Activated T-helper 17 cell treated with anti-CD3 and anti-CD28 coated beads, Interleukin-2, amount 50 U/mL, for 72 hours (primary cell): ENCODE measurements at regions not wholly inside any gene's neighbourhood (a gene's known extent, or its start where the extent isn't known, plus 50 kb on each side); places are given as distances from the start of the nearest gene placed in this dataset.

Experiments used
- ATAC-seq: fragments of 150-1000 bp; cut with Tn5 transposase; replicated peaks from 2 replicates; pipeline ENCODE4 v1.10.0; 2021; ENCODE audit warnings: mild to moderate bottlenecking, moderate library complexity
- H3K27ac Mint-ChIP-seq: one replicate; pipeline ENCODE4 v1.8.0; 2022; ENCODE audit warnings: mixed read lengths
- H3K27me3 Mint-ChIP-seq: one replicate; pipeline ENCODE4 v1.8.0; 2022; ENCODE audit warnings: mixed read lengths
- H3K36me3 Mint-ChIP-seq: one replicate; pipeline ENCODE4 v1.8.0; 2022; ENCODE audit warnings: low read depth, mild to moderate bottlenecking, mixed read lengths
- H3K4me1 Mint-ChIP-seq: one replicate; pipeline ENCODE4 v1.8.0; 2022; ENCODE audit warnings: mixed read lengths
- H3K4me3 Mint-ChIP-seq: one replicate; pipeline ENCODE4 v1.8.0; 2022; ENCODE audit warnings: mild to moderate bottlenecking, mixed read lengths
- H3K9me3 Mint-ChIP-seq: one replicate; pipeline ENCODE4 v1.8.0; 2022; ENCODE audit warnings: mixed read lengths

DNA sequence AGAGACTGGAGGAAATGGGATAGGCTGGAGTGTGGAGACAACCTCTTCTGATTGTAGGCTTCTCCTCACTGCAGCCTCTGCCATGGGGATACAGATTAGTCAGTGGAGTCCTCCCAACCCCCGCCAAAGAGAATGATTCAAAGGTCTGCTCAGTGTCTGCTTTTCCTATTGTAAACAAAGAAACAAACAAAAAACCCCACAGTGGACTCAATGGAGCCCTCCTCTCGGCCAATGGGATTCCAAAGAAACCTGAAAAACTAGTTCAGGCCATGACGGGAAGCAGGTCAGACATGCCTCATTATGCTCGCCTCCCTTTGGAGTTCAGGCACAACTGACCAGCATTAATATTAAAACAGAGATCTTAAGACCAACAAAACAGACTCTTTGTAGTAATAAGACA is 85.8 kb downstream of the SEC61B start:
- H3K4me3 Mint-ChIP-seq: no peak overlapping the region
- H3K36me3 Mint-ChIP-seq: no peaks in the 10 kb centered on the region
- no peak overlapping the region for H3K27ac Mint-ChIP-seq
- no peaks in the 10 kb centered on the region for H3K4me1 Mint-ChIP-seq
- peaks cover 7% of the 10 kb centered on the region for H3K27me3 Mint-ChIP-seq
- ATAC-seq: no peak
- no peaks in the 10 kb centered on the region for H3K9me3 Mint-ChIP-seq

DNA sequence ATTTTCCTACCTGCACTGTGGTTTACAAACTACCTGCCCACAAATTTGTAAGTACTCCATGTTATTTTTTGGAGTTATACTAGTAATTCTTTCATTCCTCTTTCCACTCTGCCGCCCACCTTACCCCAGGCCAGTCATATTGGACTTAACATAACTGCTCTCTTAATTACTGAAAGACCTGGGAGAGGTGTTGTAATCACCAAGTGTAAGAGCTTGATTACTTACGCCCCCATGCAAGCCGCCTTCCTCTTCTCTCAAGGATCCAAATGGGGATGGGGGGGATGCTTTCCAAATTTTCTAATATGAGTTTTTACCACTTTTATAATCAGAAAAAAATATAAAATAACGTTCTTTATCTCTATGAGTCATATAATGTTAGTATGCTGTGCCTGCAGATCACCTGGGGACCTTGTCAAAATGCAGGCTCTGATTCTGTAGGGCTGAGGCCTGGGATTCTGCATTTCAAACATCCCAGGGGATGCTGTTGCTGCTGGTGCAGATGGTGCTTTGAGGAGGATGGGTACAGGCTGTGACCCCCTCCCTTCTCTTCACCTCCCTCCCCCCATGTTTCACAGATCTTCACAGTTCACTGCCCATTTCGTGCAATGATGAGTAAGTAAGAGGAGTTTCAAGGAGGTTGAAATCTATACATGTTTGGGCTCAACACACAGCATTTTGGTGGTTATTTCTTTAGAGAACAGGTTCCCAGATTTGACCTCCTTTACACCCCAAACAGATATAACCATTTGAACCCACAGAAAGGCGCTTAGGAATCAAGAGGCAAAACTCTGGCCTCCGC is 87.3 kb downstream of the SEC61B start:
- H3K4me3 Mint-ChIP-seq: no peak overlapping the region
- peaks cover 5% of the 10 kb centered on the region for H3K27me3 Mint-ChIP-seq
- no peaks in the 10 kb centered on the region for H3K36me3 Mint-ChIP-seq
- H3K27ac Mint-ChIP-seq: no peak overlapping the region
- no peaks in the 10 kb centered on the region for H3K4me1 Mint-ChIP-seq
- no peaks in the 10 kb centered on the region for H3K9me3 Mint-ChIP-seq
- ATAC-seq: no peak

DNA sequence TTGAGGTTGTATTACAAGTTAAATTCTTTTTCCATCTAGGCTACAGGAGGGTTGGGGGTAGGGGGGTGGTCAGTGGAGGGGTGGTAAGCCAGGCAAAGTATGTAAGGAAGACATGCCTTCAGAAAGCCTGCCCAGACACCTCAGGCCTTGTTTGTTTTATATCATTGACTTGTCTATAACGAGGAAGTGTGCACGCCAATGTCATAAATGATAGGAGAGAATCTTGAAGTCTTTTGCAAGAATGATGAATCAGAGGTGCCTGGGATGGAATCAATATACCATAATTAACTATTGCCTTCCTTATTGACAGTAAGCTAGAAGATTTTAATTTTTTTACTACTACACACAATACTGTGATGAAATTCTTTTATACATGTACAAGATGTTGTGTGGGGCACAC is 90.7 kb downstream of the SEC61B start:
- H3K27me3 Mint-ChIP-seq: peaks cover 13% of the 10 kb centered on the region
- H3K4me3 Mint-ChIP-seq: no peak overlapping the region
- H3K36me3 Mint-ChIP-seq: no peaks in the 10 kb centered on the region
- no peak for ATAC-seq
- H3K9me3 Mint-ChIP-seq: no peaks in the 10 kb centered on the region
- no peak overlapping the region for H3K27ac Mint-ChIP-seq
- no peaks in the 10 kb centered on the region for H3K4me1 Mint-ChIP-seq

DNA sequence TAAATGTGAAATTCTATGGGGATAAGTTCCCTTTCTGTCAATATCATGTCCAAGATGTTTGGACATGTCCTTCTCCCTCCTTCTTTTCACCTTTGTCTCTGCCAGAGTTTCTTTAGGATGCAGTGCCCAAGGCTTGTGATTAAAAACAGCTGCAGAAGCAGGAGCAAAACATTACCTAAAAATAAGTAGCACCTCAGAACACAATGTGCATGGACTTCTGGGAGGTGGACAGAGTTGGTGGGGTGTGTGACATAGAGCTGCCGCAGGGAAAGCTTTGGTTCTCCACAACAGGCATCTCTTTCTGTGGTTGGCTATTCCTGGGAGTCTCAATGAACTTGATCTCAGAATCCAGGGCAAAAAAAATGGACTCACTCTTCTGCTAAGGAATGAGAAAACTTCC is 97.0 kb downstream of the SEC61B start:
- Mint-ChIP-seq H3K4me3 (no peak overlapping the region), H3K4me1 (no peaks in the 10 kb centered on the region), H3K9me3 (no peaks in the 10 kb centered on the region), H3K27me3 (peaks cover 22% of the 10 kb centered on the region), H3K36me3 (no peaks in the 10 kb centered on the region), H3K27ac (no peak overlapping the region)
- ATAC-seq: no peak

DNA sequence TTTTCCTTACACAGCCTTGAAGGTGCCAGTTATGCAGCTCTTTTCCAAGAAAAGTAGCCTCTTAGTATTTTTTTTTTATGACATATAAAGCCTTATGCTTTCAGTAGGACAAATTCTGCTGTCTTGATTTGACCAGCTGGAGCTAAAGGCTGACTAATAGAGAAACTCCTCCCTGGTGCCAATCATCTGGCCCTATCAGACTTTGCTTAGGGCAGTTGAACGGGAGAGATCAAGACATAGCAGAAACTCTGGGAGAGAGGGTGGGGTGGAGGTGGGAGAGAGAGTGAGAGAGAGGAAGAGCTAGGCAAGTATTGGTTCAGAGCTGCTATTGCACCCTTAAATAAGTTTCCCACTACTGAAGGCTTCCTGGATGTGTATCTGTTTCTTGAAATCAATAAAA is 100.2 kb downstream of the SEC61B start:
- no peaks in the 10 kb centered on the region for H3K4me1 Mint-ChIP-seq
- no peaks in the 10 kb centered on the region for H3K36me3 Mint-ChIP-seq
- H3K27me3 Mint-ChIP-seq: peaks cover 36% of the 10 kb centered on the region
- H3K27ac Mint-ChIP-seq: no peak overlapping the region
- H3K4me3 Mint-ChIP-seq: no peak overlapping the region
- H3K9me3 Mint-ChIP-seq: no peaks in the 10 kb centered on the region
- no peak for ATAC-seq

DNA sequence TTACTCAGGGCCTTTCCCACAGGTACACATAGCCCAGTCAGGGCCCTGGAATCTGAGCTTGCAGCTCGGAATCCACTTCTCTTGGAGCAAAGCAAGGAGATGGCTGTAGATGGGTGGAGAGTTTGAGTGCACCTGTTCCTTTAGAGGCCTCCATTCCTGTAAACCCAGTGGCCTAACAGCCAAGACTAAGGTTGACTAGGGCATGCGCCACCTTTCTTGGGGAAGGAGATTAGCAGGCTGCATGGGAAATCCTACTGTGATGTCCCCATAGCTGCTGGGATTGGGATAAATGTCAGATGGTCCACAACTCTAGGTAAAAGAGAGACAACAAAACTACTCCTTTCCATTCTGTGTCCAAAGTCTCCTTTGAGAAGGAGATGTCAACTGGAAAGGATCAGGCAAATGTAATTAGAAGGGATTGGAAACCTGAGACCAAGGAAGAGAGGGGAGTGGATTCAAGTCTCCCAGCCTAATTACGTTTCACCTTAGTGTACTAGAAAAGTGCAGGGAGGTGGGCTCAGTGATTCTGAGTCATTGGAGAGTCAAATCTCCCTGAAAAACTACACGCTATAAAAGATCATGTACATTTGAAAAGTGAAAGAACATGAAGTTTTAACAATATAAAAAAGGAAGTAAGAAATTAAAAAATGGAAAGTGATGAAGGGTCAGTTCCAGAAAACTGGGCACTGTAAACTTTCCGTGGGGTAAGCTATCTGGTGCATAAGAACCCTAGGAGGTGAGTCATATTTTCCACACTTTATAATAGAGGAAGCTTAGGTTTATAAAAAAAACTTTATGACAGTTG is 104.2 kb downstream of the SEC61B start:
- Mint-ChIP-seq H3K4me3 (no peak overlapping the region), H3K27me3 (peaks cover 36% of the 10 kb centered on the region), H3K36me3 (no peaks in the 10 kb centered on the region), H3K9me3 (no peaks in the 10 kb centered on the region), H3K27ac (no peak overlapping the region), H3K4me1 (no peaks in the 10 kb centered on the region)
- no peak for ATAC-seq

DNA sequence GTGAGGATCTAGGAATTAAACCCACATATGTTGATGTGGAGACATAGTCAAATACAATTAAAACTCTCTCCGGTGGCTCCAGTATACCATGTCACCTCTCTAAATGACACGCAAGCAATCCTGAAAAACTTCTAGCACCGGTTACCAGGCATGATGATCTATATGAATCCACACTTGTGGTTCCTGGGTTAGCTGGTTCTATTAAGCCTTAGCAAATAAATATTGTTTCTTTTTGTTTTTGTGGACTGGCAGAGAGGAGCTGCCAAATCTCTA is 104.8 kb downstream of the SEC61B start:
- Mint-ChIP-seq H3K36me3 (no peaks in the 10 kb centered on the region), H3K9me3 (no peaks in the 10 kb centered on the region), H3K27me3 (peaks cover 32% of the 10 kb centered on the region), H3K27ac (no peak overlapping the region), H3K4me1 (no peaks in the 10 kb centered on the region), H3K4me3 (no peak overlapping the region)
- no peak for ATAC-seq

DNA sequence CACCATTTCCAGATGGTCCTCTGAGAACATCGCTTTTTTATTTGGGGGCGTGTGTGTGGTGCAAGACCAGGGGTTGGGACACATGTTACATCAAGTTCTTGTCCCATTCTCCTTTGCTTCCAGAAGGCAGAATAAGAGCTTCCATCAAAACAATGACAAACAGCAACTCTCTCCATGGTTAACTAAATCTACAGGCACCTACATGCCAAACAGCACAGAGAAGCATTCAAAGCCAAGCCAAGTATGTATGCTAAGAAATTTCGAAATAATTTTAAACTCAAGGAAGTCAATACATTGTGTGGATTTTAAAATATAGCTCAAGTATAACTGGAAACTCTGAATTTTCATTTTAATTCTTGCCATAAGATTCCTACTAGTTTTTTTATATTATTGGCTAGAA is 105.6 kb downstream of the SEC61B start:
- H3K36me3 Mint-ChIP-seq: no peaks in the 10 kb centered on the region

DNA sequence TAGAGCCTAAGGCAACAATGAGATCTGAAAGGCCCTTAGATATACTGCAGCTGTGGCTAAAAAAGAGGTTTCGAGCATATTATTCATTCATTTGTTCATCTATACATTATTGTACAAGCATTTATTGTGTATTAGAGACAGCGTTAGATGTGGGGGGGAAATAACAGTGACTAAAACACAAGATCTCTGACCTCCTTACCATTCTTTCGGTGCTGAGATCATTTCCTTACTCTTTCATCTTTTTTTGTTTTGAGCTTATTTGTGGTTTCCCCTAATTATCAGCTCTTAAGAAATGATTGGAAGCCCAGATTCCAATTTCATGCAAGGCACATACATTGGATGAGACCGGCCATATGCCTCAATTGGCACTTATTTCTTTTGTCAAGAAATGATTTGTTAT is 113.2 kb downstream of the SEC61B start:
- peaks cover 10% of the 10 kb centered on the region for H3K27me3 Mint-ChIP-seq
- H3K27ac Mint-ChIP-seq: no peak overlapping the region
- H3K4me3 Mint-ChIP-seq: no peak overlapping the region
- no peaks in the 10 kb centered on the region for H3K36me3 Mint-ChIP-seq
- no peaks in the 10 kb centered on the region for H3K9me3 Mint-ChIP-seq
- no peaks in the 10 kb centered on the region for H3K4me1 Mint-ChIP-seq
- ATAC-seq: peak; percentile 56

More for the DNA sequence above, 105.6 kb downstream of the SEC61B start:
- H3K4me1 Mint-ChIP-seq: no peaks in the 10 kb centered on the region
- H3K27me3 Mint-ChIP-seq: peaks cover 34% of the 10 kb centered on the region
- no peaks in the 10 kb centered on the region for H3K9me3 Mint-ChIP-seq
- ATAC-seq: no peak
- no peak overlapping the region for H3K4me3 Mint-ChIP-seq
- no peak overlapping the region for H3K27ac Mint-ChIP-seq

DNA sequence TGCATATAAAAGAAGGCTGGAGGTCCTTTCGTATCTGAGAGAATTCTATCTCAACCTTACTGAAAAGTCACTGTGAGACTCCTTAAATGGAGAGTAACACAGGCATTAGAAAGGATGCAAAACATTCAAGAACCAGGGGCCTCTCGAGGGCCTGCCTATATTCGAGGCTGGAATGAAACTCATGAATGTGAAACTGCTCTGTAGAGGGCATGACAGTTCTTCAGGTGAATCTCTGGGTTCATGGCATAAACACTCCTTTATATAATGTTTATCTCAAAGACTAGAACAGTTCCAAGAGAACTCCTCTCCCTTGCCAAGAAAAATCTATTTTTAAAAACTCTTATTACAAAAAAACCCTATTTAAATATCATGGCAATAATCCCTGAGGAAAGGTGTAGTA is 113.9 kb downstream of the SEC61B start:
- Mint-ChIP-seq H3K27me3 (peaks cover 13% of the 10 kb centered on the region), H3K27ac (no peak overlapping the region), H3K4me3 (no peak overlapping the region), H3K4me1 (no peaks in the 10 kb centered on the region), H3K9me3 (no peaks in the 10 kb centered on the region), H3K36me3 (no peaks in the 10 kb centered on the region)
- ATAC-seq: no peak

DNA sequence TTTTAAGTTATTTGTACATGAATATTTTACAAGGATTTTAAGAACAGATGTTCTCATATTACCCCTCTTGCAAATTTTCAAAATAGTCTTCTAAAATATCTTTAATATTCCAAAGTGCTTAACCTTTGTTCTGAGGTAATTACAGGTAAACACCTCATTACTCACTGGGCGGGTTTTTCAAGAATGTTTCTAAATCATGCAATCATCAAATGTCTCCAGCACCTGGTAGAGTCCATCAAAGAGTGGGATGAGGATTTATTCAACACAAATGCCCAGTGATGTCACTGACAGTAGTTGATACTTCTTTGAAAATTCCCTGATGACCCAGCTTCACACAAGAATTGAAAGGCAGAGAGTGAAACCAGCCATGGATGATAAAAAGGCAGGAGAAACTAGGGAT is 114.4 kb downstream of the SEC61B start:
- Mint-ChIP-seq H3K4me1 (no peaks in the 10 kb centered on the region), H3K27me3 (peaks cover 13% of the 10 kb centered on the region), H3K4me3 (no peak overlapping the region), H3K36me3 (no peaks in the 10 kb centered on the region), H3K9me3 (no peaks in the 10 kb centered on the region), H3K27ac (no peak overlapping the region)
- no peak for ATAC-seq

DNA sequence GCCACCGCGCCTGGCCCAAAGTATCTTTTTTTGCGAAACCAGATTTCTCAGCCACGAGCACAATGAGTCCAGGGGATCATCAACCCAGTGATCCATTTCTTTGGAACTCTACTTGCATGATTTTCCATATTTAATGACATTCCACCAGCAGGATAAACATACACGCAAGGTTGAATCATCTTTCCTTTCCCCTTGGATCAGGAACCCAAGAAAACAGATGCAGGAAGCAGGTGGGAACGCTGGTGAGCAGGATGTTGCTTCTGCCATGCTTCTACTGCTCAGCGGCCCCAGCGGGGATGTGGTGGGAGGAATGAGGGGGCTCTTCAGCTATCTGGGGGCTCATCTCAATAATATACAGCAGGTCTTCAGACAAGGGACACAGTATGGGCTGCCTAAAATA is 118.2 kb downstream of the SEC61B start:
- Mint-ChIP-seq H3K27ac (no peak overlapping the region), H3K36me3 (no peaks in the 10 kb centered on the region), H3K9me3 (no peaks in the 10 kb centered on the region), H3K4me1 (no peaks in the 10 kb centered on the region), H3K27me3 (peaks cover 14% of the 10 kb centered on the region), H3K4me3 (no peak overlapping the region)
- no peak for ATAC-seq

DNA sequence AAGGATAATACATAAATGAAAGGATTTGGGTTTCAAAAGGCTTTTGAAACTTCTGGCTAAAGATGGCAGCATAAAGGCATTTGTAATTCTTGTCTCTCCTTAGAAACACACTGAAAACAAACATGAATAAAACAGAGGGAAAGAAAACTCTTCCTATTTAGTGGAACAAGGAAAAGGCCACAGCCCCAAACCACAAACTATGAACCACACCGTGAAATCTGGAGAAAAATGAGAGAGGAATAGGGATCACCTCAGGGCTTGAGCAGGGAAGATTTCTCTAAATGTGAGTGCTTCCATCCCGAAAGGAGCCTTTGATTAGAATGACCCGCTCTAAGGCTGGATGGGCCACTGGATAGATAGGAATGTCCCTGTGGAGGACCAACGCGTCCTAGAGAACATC is 119.6 kb downstream of the SEC61B start:
- H3K9me3 Mint-ChIP-seq: no peaks in the 10 kb centered on the region
- no peak overlapping the region for H3K4me3 Mint-ChIP-seq
- no peaks in the 10 kb centered on the region for H3K36me3 Mint-ChIP-seq
- no peak for ATAC-seq
- H3K27ac Mint-ChIP-seq: no peak overlapping the region
- H3K4me1 Mint-ChIP-seq: no peaks in the 10 kb centered on the region
- peaks cover 17% of the 10 kb centered on the region for H3K27me3 Mint-ChIP-seq

DNA sequence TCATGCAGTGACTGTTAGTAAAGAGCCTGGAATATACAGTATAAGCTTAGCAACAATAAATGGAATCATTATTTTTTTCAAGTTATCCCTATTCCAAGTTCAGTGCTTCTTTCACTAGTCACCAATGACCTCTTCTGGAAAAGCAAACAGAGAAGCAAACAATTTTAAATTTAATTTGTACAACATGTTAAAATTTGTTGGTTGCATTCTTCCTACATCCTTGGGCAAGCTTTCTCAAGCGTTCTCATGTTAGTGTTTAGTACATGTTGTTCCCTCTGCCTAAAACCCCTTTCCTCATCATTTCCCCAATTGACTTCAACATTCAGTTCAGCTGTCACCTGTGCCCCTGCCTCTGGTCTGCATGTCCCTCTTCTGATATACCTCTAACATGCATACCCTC is 123.4 kb downstream of the SEC61B start:
- Mint-ChIP-seq H3K36me3 (no peaks in the 10 kb centered on the region), H3K4me3 (no peak overlapping the region), H3K4me1 (no peaks in the 10 kb centered on the region), H3K9me3 (no peaks in the 10 kb centered on the region), H3K27me3 (peaks cover 11% of the 10 kb centered on the region), H3K27ac (no peak overlapping the region)
- no peak for ATAC-seq

DNA sequence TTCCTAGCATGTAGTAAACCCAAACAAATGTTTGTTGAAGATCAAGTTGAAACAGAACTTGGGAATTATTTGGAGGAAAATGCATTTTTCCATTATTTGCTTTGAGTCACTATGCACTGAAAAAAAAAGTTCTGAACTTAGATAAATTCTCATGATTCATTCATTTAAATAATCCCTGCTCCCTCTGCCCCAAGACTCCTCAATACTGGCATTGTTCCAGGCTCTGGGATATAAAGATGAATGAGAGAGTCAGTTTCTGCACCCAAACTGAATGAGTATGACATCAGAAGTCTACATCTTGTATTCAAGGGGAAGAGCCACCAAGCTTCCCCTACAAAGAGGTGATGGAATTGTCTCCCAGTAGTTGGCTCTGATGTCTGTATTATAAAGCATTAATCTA is 123.9 kb downstream of the SEC61B start:
- no peaks in the 10 kb centered on the region for H3K9me3 Mint-ChIP-seq
- H3K4me1 Mint-ChIP-seq: no peaks in the 10 kb centered on the region
- H3K27ac Mint-ChIP-seq: no peak overlapping the region
- peaks cover 10% of the 10 kb centered on the region for H3K27me3 Mint-ChIP-seq
- H3K4me3 Mint-ChIP-seq: no peak overlapping the region
- ATAC-seq: no peak
- no peaks in the 10 kb centered on the region for H3K36me3 Mint-ChIP-seq
